Bronchial epithelial cell (primary cell): ENCODE measurements at regions not wholly inside any gene's neighbourhood (a gene's known extent, or its start where the extent isn't known, plus 50 kb on each side); places are given as distances from the start of the nearest gene placed in this dataset.

ENCODE experiments used
- DNase-seq: peaks from one replicate; pipeline ENCODE4 v3.0.0-alpha.2; 2010; ENCODE audit warnings: low read depth
- FAIRE-seq: peaks from 2 replicates; lab custom pipeline; 2011; peaks lifted over from hg19 to GRCh38; lab: Jason Lieb, UNC
- H3K27me3 ChIP-seq: 2 replicates; pipeline ENCODE4 v1.5.1; 2011; ENCODE audit warnings: low read length; ENCODE audit not compliant: control insufficient read depth, insufficient read depth
- H3K36me3 ChIP-seq: 2 replicates; pipeline ENCODE4 v1.5.1; 2011; ENCODE audit warnings: low read length; ENCODE audit not compliant: control insufficient read depth, insufficient read depth
- H3K4me3 ChIP-seq: 2 replicates; pipeline ENCODE4 v1.5.1; 2011; ENCODE audit warnings: mild to moderate bottlenecking, low read depth, low read length, control low read depth
- CTCF ChIP-seq: IDR thresholded peaks from 2 replicates; pipeline ENCODE4 v1.5.1; 2011; ENCODE audit warnings: mild to moderate bottlenecking, moderate library complexity, low read length, control low read depth, inconsistent platforms; ENCODE audit not compliant: insufficient read depth, severe bottlenecking

- DNase-seq (no peak), FAIRE-seq (no peak)
- no peak for TF ChIP-seq CTCF
- Histone ChIP-seq H3K4me3 (no peak overlapping the region), H3K36me3 (no peaks in the 10 kb centered on the region), H3K27me3 (no peaks in the 10 kb centered on the region)
These were observed 431.8 kb downstream of the KCTD8 start for GRCh38 chr4:44016570-44017421.

- no peak for TF ChIP-seq CTCF
- H3K4me3 ChIP-seq = no peak overlapping the region
- FAIRE-seq (no peak), DNase-seq (no peak)
- no peaks in the 10 kb centered on the region for H3K27me3 ChIP-seq
- no peaks in the 10 kb centered on the region for H3K36me3 ChIP-seq
These were observed 431.2 kb downstream of the KCTD8 start for GRCh38 chr4:44017422-44017739.

- no peak overlapping the region for H3K4me3 ChIP-seq
- TF ChIP-seq CTCF = no peak
- no peak for FAIRE-seq
- no peaks in the 10 kb centered on the region for H3K27me3 ChIP-seq
- H3K36me3 ChIP-seq = no peaks in the 10 kb centered on the region
- no peak for DNase-seq
These were observed 428.9 kb downstream of the KCTD8 start for GRCh38 chr4:44019721-44020120.

GRCh38 chr4:44025376-44026020, 423.1 kb downstream of the KCTD8 start:
- TF ChIP-seq CTCF = no peak
- H3K27me3 ChIP-seq = no peaks in the 10 kb centered on the region
- no peaks in the 10 kb centered on the region for H3K36me3 ChIP-seq
- no peak overlapping the region for H3K4me3 ChIP-seq
- FAIRE-seq (no peak), DNase-seq (no peak)

- TF ChIP-seq CTCF = no peak
- no peak for FAIRE-seq
These were observed 409.8 kb downstream of the KCTD8 start for GRCh38 chr4:44038811-44039210.

GRCh38 chr4:44046491-44046890, 402.1 kb downstream of the KCTD8 start:
- no peak for TF ChIP-seq CTCF
- Histone ChIP-seq H3K4me3 (no peak overlapping the region), H3K36me3 (no peaks in the 10 kb centered on the region), H3K27me3 (no peaks in the 10 kb centered on the region)
- FAIRE-seq = no peak
- DNase-seq = no peak

More at GRCh38 chr4:44038811-44039210, 409.8 kb downstream of the KCTD8 start:
- Histone ChIP-seq H3K36me3 (no peaks in the 10 kb centered on the region), H3K4me3 (no peak overlapping the region), H3K27me3 (no peaks in the 10 kb centered on the region)
- DNase-seq = no peak
